ENCODE measurements at regions not wholly inside any gene's neighbourhood (a gene's known extent, or its start where the extent isn't known, plus 50 kb on each side); places are given as distances from the start of the nearest gene placed in this dataset.

GRCh38 chr3:29026286-29026685, 254.6 kb upstream of the RBMS3 start:
- Histone ChIP-seq H3K36me3 (ENCODE audit: control insufficient read depth in 2 of 2, insufficient read depth in 2 of 2, low read length in 1 of 2) (no peaks in the 10 kb centered on the region), H3K9ac (ENCODE audit: control insufficient read depth, insufficient read depth, low read length) (no peak overlapping the region), H3K27ac (ENCODE audit: control insufficient read depth, insufficient read depth) (no peak overlapping the region), H3K4me1 (ENCODE audit: control insufficient read depth, insufficient read depth, low read length) (no peaks in the 10 kb centered on the region), H3K4me2 (ENCODE audit: control insufficient read depth, insufficient read depth) (no peak overlapping the region), H4K20me1 (ENCODE audit: control insufficient read depth, insufficient read depth) (no peaks in the 10 kb centered on the region), H2AFZ (ENCODE audit: control insufficient read depth, low read depth, low read length) (no peak overlapping the region), H3K79me2 (ENCODE audit: control insufficient read depth, insufficient read depth, low read length) (no peaks in the 10 kb centered on the region), H3K27me3 (replicated peaks in 1 of 2; ENCODE audit: control insufficient read depth in 2 of 2, insufficient read depth in 2 of 2, low read length in 1 of 2) (no peaks in the 10 kb centered on the region), H3K4me3 (no peak overlapping the region), H3K9me3 (replicated peaks; ENCODE audit: control insufficient read depth, insufficient read depth, low read length) (peaks cover 1% of the 10 kb centered on the region; the same call in 2 of the 3 replicates)
- RAD21 ChIA-PET (ENCODE audit: unreplicated experiment), result no interaction called here
- no peak for TF ChIP-seq SP1 (IDR thresholded peaks at IDR 0.05; ENCODE audit: low read depth, low read length)
- TF ChIP-seq ESRRA (IDR thresholded peaks at IDR 0.05; ENCODE audit: low read length), result no peak
- TF ChIP-seq RUNX3 (IDR thresholded peaks at IDR 0.05; ENCODE audit: low read length), result peak; percentile 58
- no peak for TF ChIP-seq SIN3A (IDR thresholded peaks at IDR 0.05; ENCODE audit: low read depth, low read length)
- TF ChIP-seq NBN (IDR thresholded peaks at IDR 0.05), result no peak
- no peak for TF ChIP-seq NR2C2 (IDR thresholded peaks at IDR 0.05; ENCODE audit: borderline replicate concordance, control insufficient read depth, insufficient read length, low read depth)
- 0 out of 2 replicates have a peak, but pooled peaks have one; percentile 18 for TF ChIP-seq NFIC (IDR thresholded peaks at IDR 0.05; ENCODE audit: low read depth, low read length)
- no peak for TF ChIP-seq CREB1 (IDR thresholded peaks at IDR 0.05; ENCODE audit: low read depth)
- peak; percentile 62 for TF ChIP-seq JUNB (IDR thresholded peaks at IDR 0.05)
- no peak for TF ChIP-seq FOXM1 (IDR thresholded peaks at IDR 0.05; ENCODE audit: low read depth, low read length)
- 0 out of 2 replicates have a peak, but pooled peaks have one; percentile 44 for TF ChIP-seq MEF2A (IDR thresholded peaks at IDR 0.05; ENCODE audit: insufficient read depth, low read depth, low read length)
- TF ChIP-seq RFX5 (IDR thresholded peaks at IDR 0.05; ENCODE audit: low read depth, low read length), result no peak
- in situ Hi-C loops (cut with MboI), result no loop called here
- CTCF ChIA-PET, result no interaction called here
- SMC1A ChIA-PET (ENCODE audit: uncharacterized antibody, unreplicated experiment), result no interaction called here
- no TSS peak for BruUV-seq (replicated peaks)
- POLR2A ChIA-PET, result no interaction called here
- FAIRE-seq (peak; percentile 81), ATAC-seq (peak; percentile 97), DNase-seq (ENCODE audit: low read depth, low spot score) (peak; percentile 19)
- 0% methylated on average over 2 of the region's 2 CpGs for WGBS (ENCODE audit: insufficient coverage, insufficient replicate concordance, low lambda C conversion rate, missing lambda C conversion rate)
- intact Hi-C loops (cut with micrococcal nuclease; ENCODE audit: unreplicated experiment), result no loop called here

All from GM12878 (cell line).